ENCODE measurements at regions not wholly inside any gene's neighbourhood (a gene's known extent, or its start where the extent isn't known, plus 50 kb on each side); places are given as distances from the start of the nearest gene placed in this dataset.
"Not testable (repeated sequence)": the region's sequence is repeated elsewhere in the genome, so short reads cannot be mapped to it uniquely, and the experiment has no call there.

DNA sequence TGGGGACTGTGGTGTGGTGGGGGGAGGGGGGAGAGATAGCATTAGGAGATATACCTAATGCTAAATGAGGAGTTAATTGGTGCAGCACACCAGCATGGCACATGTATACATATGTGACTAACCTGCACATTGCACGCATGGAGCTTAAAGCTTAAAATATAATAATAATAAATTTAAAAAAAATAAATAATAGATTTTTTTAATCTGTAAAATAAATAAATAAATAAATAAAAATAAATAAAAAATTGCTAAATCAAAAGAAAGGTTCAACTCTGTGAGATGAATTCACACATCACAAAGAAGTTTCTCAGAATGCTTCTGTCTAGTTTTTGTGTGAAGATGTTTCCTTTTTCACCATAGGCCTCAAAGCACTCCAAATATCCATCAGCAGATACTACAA is 1793.7 kb downstream of the UQCRFS1 start:
- H3K4me1 ChIP-seq; H3K27me3 ChIP-seq; H3K36me3 ChIP-seq; H3K9me3 ChIP-seq; DNase-seq (ENCODE audit: low spot score in 2 of 2); intact Hi-C loops (cut with DNase I); H3K4me3 ChIP-seq; H3K27ac ChIP-seq: not testable (repeated sequence)

DNA sequence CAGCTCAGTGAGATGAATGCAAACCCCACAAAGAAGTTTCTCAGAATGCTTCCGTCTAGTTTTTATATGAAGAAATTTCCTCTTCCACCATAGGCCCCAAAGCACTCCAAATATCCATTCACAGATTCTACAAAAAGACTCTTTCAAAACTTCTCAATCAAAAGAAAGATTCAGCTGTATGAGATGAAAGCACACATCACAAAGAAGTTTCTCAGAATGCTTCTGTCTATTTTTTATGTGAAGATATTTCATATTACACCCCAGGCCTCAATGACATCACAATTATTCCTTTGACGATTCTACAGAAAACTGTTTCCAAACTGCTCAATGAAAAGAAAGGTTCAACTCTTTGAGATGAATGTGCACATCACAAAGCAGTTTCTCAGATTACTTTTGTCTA is 1819.4 kb downstream of the UQCRFS1 start:
- no peak overlapping the region for H3K4me3 ChIP-seq
- peaks cover 0 to 14% of the 10 kb centered on the region in 2 donors for H3K9me3 ChIP-seq
- no peaks in the 10 kb centered on the region for H3K27me3 ChIP-seq
- DNase-seq (ENCODE audit: low spot score in 2 of 2), result no peak
- intact Hi-C loops (cut with DNase I), result no loop called here
- no peak overlapping the region for H3K27ac ChIP-seq
- H3K4me1 ChIP-seq, result no peaks in the 10 kb centered on the region
- TF ChIP-seq, protein P1, sequence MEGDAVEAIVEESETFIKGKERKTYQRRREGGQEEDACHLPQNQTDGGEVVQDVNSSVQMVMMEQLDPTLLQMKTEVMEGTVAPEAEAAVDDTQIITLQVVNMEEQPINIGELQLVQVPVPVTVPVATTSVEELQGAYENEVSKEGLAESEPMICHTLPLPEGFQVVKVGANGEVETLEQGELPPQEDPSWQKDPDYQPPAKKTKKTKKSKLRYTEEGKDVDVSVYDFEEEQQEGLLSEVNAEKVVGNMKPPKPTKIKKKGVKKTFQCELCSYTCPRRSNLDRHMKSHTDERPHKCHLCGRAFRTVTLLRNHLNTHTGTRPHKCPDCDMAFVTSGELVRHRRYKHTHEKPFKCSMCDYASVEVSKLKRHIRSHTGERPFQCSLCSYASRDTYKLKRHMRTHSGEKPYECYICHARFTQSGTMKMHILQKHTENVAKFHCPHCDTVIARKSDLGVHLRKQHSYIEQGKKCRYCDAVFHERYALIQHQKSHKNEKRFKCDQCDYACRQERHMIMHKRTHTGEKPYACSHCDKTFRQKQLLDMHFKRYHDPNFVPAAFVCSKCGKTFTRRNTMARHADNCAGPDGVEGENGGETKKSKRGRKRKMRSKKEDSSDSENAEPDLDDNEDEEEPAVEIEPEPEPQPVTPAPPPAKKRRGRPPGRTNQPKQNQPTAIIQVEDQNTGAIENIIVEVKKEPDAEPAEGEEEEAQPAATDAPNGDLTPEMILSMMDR (IDR thresholded peaks at IDR 0.05), result no peak
- no peaks in the 10 kb centered on the region for H3K36me3 ChIP-seq

DNA sequence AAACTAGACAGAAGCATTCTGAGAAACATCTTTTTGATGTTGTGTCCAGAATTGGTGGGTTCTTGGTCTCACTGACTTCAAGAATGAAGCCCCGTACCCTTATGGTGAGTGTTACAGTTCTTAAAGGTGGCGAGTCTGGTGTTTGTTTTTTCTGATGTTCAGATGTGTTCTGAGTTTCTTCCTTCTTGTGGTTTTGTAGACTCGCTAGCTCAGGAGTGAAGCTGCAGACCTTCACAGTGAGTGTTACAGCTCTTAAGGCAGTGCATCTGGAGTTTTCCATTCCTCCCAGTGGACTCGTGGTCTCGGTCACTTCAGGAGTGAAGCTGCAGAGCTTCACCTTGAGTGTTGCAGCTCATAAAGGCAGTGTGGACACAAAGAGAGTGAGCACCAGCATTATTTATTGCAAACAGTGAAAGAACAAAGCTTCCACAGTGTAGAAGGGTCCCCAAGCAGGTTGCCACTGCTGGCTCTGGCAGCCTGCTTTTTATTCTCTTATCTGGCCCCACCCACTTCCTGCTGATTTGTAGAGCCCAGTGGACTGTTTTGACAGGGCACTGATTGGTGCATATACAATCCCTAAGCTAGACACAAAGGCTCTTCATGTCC is 1820.8 kb downstream of the UQCRFS1 start:
- Histone ChIP-seq H3K4me1 (no peaks in the 10 kb centered on the region), H3K9me3 (peaks cover 0 to 14% of the 10 kb centered on the region in 2 donors), H3K27ac (no peak overlapping the region), H3K36me3 (no peaks in the 10 kb centered on the region), H3K4me3 (no peak overlapping the region), H3K27me3 (no peaks in the 10 kb centered on the region)
- TF ChIP-seq, protein P1 (IDR thresholded peaks at IDR 0.05), result no peak
- intact Hi-C loops (cut with DNase I), result no loop called here
- DNase-seq (ENCODE audit: low spot score in 2 of 2), result peak in 1 of 2 donors; percentile 50

DNA sequence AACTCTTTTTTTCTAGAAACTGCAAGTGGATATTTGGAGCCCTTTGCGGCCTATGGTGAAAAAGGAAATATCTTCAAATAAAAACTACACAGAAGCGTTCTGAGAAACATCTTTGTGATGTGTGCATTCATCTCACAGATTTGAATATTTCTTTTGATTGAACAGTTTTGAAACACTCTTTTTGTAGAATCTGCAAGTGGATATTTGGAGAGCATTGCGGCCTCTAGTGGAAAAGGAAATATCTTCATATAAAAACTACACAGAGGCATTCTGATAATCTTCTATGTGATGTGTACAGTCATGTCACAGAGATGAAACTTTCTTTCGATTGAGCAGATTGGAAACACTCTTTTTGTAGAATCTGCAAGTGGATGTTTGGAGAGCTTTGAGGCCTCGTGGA is 1833.6 kb downstream of the UQCRFS1 start:
- intact Hi-C loops (cut with DNase I); H3K36me3 ChIP-seq; H3K4me1 ChIP-seq; H3K4me3 ChIP-seq; DNase-seq (ENCODE audit: low spot score in 2 of 2); H3K27me3 ChIP-seq; H3K9me3 ChIP-seq; H3K27ac ChIP-seq: not testable (repeated sequence)

DNA sequence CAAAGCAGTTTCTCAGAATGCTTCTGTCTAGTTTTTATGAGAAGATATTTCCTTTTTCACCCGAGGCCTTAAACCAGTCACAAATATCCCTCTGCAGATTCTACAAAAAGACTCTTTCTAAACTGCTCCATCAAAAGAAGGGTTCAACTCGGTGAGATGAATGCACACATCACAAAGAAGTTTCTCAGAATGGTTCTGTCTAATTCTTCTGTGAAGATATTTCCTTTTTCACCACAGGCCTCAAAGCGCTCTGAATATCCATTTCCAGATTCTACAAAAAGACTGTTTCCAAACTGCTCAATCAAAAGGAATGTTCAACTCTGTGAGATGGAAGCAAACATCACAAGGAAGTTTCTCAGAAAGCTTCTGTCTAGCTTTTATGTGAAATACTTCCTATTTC is 1843.3 kb downstream of the UQCRFS1 start:
- H3K4me1 ChIP-seq; intact Hi-C loops (cut with DNase I); H3K27me3 ChIP-seq; H3K4me3 ChIP-seq; H3K36me3 ChIP-seq; H3K27ac ChIP-seq; DNase-seq (ENCODE audit: low spot score in 2 of 2): not testable (repeated sequence)
- peaks cover 0 to 17% of the 10 kb centered on the region in 2 donors for H3K9me3 ChIP-seq

DNA sequence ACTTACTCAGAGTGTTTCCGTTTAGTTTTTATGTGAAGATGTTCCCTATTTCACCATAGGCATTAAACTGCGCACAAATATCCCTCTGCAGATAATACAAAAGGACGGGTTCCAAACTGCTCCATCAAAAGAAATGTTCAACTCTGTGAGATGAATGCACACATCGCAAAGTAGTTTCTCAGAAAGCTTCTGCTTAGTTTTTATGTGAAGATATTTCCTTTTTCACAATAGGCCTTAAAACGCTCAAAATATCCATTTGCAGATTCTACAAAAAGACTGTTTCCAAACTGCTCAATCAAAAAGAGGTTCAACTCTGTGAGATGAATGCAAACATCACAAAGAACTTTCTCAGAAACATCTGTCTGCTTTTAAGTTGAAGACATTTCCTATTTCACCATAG is 1850.5 kb downstream of the UQCRFS1 start:
- H3K4me1 ChIP-seq; DNase-seq (ENCODE audit: low spot score in 2 of 2); H3K27me3 ChIP-seq; intact Hi-C loops (cut with DNase I); H3K4me3 ChIP-seq; H3K36me3 ChIP-seq; H3K27ac ChIP-seq: not testable (repeated sequence)
- peaks cover 10 to 51% of the 10 kb centered on the region in 2 donors for H3K9me3 ChIP-seq

DNA sequence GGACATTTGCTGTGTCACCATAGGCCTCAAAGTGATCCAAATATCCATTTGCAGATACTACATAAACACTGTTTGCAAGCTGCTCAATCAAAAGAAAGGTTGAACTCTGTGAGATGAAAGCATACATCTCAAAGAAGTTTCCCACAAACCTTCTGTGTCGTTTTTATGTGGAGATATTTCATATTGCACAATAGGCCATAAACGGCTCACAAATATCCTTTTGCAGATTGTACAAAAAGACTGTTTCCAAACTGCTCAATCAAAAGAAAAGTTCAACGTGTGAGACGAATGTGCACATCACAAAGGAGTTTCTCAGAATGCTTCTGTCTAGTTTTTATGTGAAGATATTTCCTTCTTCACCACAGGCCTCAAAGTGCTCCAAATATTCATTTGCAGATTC is 1857.4 kb downstream of the UQCRFS1 start:
- peaks cover 21 to 57% of the 10 kb centered on the region in 2 donors for H3K9me3 ChIP-seq
- intact Hi-C loops (cut with DNase I); H3K27ac ChIP-seq; H3K4me3 ChIP-seq; H3K27me3 ChIP-seq; DNase-seq (ENCODE audit: low spot score in 2 of 2); H3K4me1 ChIP-seq; H3K36me3 ChIP-seq: not testable (repeated sequence)
